GM12873 (cell line): ENCODE measurements at regions not wholly inside any gene's neighbourhood (a gene's known extent, or its start where the extent isn't known, plus 50 kb on each side); places are given as distances from the start of the nearest gene placed in this dataset.

Source experiments
- CTCF ChIP-seq: IDR thresholded peaks from 2 replicates; pipeline ENCODE4 v1.5.1; 2012; ENCODE audit warnings: low read depth, mild to moderate bottlenecking, moderate library complexity, low read length, control low read depth; ENCODE audit not compliant: insufficient read depth; ENCODE audit errors: missing control alignments

- no peak for TF ChIP-seq CTCF
Observed at GRCh38 chr15:46946953-46947352, 770.4 kb upstream of the SEMA6D start.

- no peak for TF ChIP-seq CTCF
Observed at GRCh38 chr15:46955576-46955975, 761.7 kb upstream of the SEMA6D start.

GRCh38 chr15:46956456-46956855 is 760.8 kb upstream of the SEMA6D start:
- TF ChIP-seq CTCF, result no peak

GRCh38 chr15:46956881-46957280 is 760.4 kb upstream of the SEMA6D start:
- TF ChIP-seq CTCF, result no peak

GRCh38 chr15:46960581-46960980 is 756.7 kb upstream of the SEMA6D start:
- no peak for TF ChIP-seq CTCF

GRCh38 chr15:46961795-46962194 is 755.5 kb upstream of the SEMA6D start:
- no peak for TF ChIP-seq CTCF

GRCh38 chr15:46996359-46996758 is 720.9 kb upstream of the SEMA6D start:
- TF ChIP-seq CTCF, result no peak

GRCh38 chr15:46997501-46997900 is 719.8 kb upstream of the SEMA6D start:
- no peak for TF ChIP-seq CTCF
